H1 (cell line): ENCODE measurements at regions not wholly inside any gene's neighbourhood (a gene's known extent, or its start where the extent isn't known, plus 50 kb on each side); places are given as distances from the start of the nearest gene placed in this dataset.

Source experiments
- CTCF ChIA-PET: fragments of 300-600 bp; sonication (Branson Sonifier 250); formaldehyde crosslinking; loops from one replicate; lab custom pipeline; 2021; ENCODE audit not compliant: partially characterized antibody; lab: Charles Lee
- POLR2A ChIA-PET: fragments of 300-600 bp; sonication (Branson Sonifier 250); formaldehyde crosslinking; loops from one replicate; lab custom pipeline; 2021; ENCODE audit warnings: inconsistent platforms; ENCODE audit not compliant: partially characterized antibody; lab: Charles Lee
- DNase-seq, 2 experiments: peaks; one replicate each; pipeline versions ENCODE4 v3.0.0 to v3.0.0-alpha.2; 2010 to 2022; ENCODE audit warnings: low spot score in 2 of 2, low read depth in 1 of 2, mixed read lengths in 1 of 2
- FAIRE-seq: peaks from 2 replicates; lab custom pipeline; 2011; peaks lifted over from hg19 to GRCh38; lab: Jason Lieb, UNC
- H2AFZ ChIP-seq: 2 replicates; pipeline ENCODE4 v1.8.1; 2012; ENCODE audit warnings: low read length, inconsistent platforms
- H2AK5ac ChIP-seq: 2 replicates; pipeline ENCODE4 v1.6.1; 2013; ENCODE audit warnings: low read depth, low read length
- H2BK120ac ChIP-seq: replicated peaks from 2 replicates; pipeline ENCODE3; 2013; ENCODE audit warnings: low read depth, low read length, inconsistent platforms
- H2BK12ac ChIP-seq: 2 replicates; pipeline ENCODE4 v1.6.1; 2013; ENCODE audit warnings: low read depth, low read length
- H2BK15ac ChIP-seq: 2 replicates; pipeline ENCODE4 v1.6.1; 2013; ENCODE audit warnings: low read length
- H2BK20ac ChIP-seq: 2 replicates; pipeline ENCODE4 v1.6.1; 2013; ENCODE audit warnings: low read length
- H2BK5ac ChIP-seq: 2 replicates; pipeline ENCODE4 v1.6.1; 2013; ENCODE audit warnings: low read depth, low read length
- H3K14ac ChIP-seq: 2 replicates; pipeline ENCODE4 v1.6.1; 2013; ENCODE audit warnings: inconsistent platforms; ENCODE audit not compliant: insufficient read length
- H3K18ac ChIP-seq: 2 replicates; pipeline ENCODE4 v1.6.1; 2013; ENCODE audit warnings: low read length; ENCODE audit errors: extremely low read depth
- H3K23ac ChIP-seq: 2 replicates; pipeline ENCODE4 v1.6.1; 2013; ENCODE audit warnings: inconsistent platforms; ENCODE audit not compliant: insufficient read length
- H3K23me2 ChIP-seq: 2 replicates; pipeline ENCODE4 v1.6.1; 2013; ENCODE audit warnings: low read depth, low read length
- H3K27ac ChIP-seq: 2 replicates; pipeline ENCODE4 v1.6.1; 2011; ENCODE audit warnings: low read depth, low read length, inconsistent platforms
- H3K27me3 ChIP-seq, 4 experiments: replicated peaks in 1 of 4; 1 replicate in 1 of 4; 2 replicates in 3 of 4; pipeline versions ENCODE4 v1.6.1 to v1.8.1; 2011 to 2013; ENCODE audit warnings: low read length in 3 of 4, mild to moderate bottlenecking in 3 of 4, inconsistent platforms in 2 of 4, mixed read lengths in 2 of 4, moderate library complexity in 1 of 4; ENCODE audit not compliant: control insufficient read depth in 3 of 4, insufficient read depth in 3 of 4; ENCODE audit errors: extremely low read depth in 1 of 4
- H3K36me3 ChIP-seq, 4 experiments: 2 replicates each; pipeline versions ENCODE4 v1.6.1 to v1.8.1; 2011 to 2013; ENCODE audit warnings: mild to moderate bottlenecking in 4 of 4, low read length in 3 of 4, moderate library complexity in 2 of 4, control low read depth in 1 of 4, inconsistent platforms in 1 of 4; ENCODE audit not compliant: insufficient read depth in 4 of 4, control insufficient read depth in 2 of 4
- H3K4ac ChIP-seq: replicated peaks from 2 replicates; pipeline ENCODE3; 2013; ENCODE audit warnings: low read length, low read depth, mixed read lengths, inconsistent platforms; ENCODE audit not compliant: insufficient read length
- H3K4me1 ChIP-seq, 4 experiments: replicated peaks in 1 of 4; 1 replicate in 1 of 4; 2 replicates in 3 of 4; pipeline versions ENCODE4 v1.6.1 to v1.8.1; 2011 to 2013; ENCODE audit warnings: low read length in 3 of 4, inconsistent platforms in 2 of 4, mixed read lengths in 1 of 4; ENCODE audit not compliant: insufficient read depth in 4 of 4, control insufficient read depth in 3 of 4
- H3K4me2 ChIP-seq, 2 experiments: 2 replicates each; pipeline versions ENCODE4 v1.6.1 to v1.8.1; 2011 to 2013; ENCODE audit warnings: low read depth in 2 of 2, low read length in 2 of 2, control low read depth in 1 of 2, inconsistent platforms in 1 of 2, mild to moderate bottlenecking in 1 of 2; ENCODE audit not compliant: insufficient read depth in 1 of 2
- H3K4me3 ChIP-seq, 4 experiments: fragments of 200-600, 300-600 bp in 1 of 4; sonication (generic), shearing (Covaris generic), sonication (Bioruptor Twin) in 1 of 4; 2 replicates each; pipeline versions ENCODE4 v1.5.1 to v1.8.1; 2011 to 2016; ENCODE audit warnings: low read length in 4 of 4, low read depth in 3 of 4, control low read depth in 2 of 4, inconsistent platforms in 2 of 4, mild to moderate bottlenecking in 2 of 4, mixed read lengths in 1 of 4, moderate library complexity in 1 of 4; ENCODE audit not compliant: insufficient read depth in 2 of 4; ENCODE audit errors: extremely low read depth in 1 of 4
- H3K56ac ChIP-seq: replicated peaks from 2 replicates; pipeline ENCODE3; 2013; ENCODE audit warnings: low read depth, mild to moderate bottlenecking, mixed read lengths, low read length, inconsistent platforms; ENCODE audit not compliant: insufficient read length
- H3K79me1 ChIP-seq: 2 replicates; pipeline ENCODE4 v1.6.1; 2013; ENCODE audit warnings: low read depth, low read length, control low read depth
- H3K79me2 ChIP-seq, 2 experiments: 2 replicates each; pipeline versions ENCODE4 v1.6.1 to v1.8.1; 2012 to 2013; ENCODE audit warnings: low read length in 2 of 2, mild to moderate bottlenecking in 2 of 2, inconsistent platforms in 1 of 2; ENCODE audit not compliant: insufficient read depth in 2 of 2, control insufficient read depth in 1 of 2
- H3K9ac ChIP-seq, 4 experiments: replicated peaks in 1 of 4; 1 replicate in 1 of 4; 2 replicates in 3 of 4; pipeline versions ENCODE4 v1.6.1 to v1.8.1; 2011 to 2013; ENCODE audit warnings: low read depth in 3 of 4, low read length in 3 of 4, control low read depth in 2 of 4, mild to moderate bottlenecking in 2 of 4, moderate library complexity in 2 of 4, inconsistent platforms in 1 of 4; ENCODE audit errors: extremely low read depth in 1 of 4
- H3K9me3 ChIP-seq, 2 experiments: 2 replicates each; pipeline versions ENCODE4 v1.6.1 to v1.8.1; 2012 to 2013; ENCODE audit warnings: mild to moderate bottlenecking in 2 of 2, moderate library complexity in 2 of 2, control low read depth in 1 of 2, inconsistent platforms in 1 of 2, low read depth in 1 of 2, low read length in 1 of 2, mixed read lengths in 1 of 2; ENCODE audit not compliant: insufficient read depth in 2 of 2
- H4K20me1 ChIP-seq, 2 experiments: replicated peaks in 1 of 2; 2 replicates each; pipeline versions ENCODE3 to v1.8.1; 2011 to 2013; ENCODE audit warnings: inconsistent platforms in 2 of 2, low read length in 2 of 2, mild to moderate bottlenecking in 1 of 2; ENCODE audit not compliant: insufficient read depth in 2 of 2, control insufficient read depth in 1 of 2
- H4K5ac ChIP-seq: 2 replicates; pipeline ENCODE4 v1.6.1; 2013; ENCODE audit warnings: low read length, low read depth, mixed read lengths, inconsistent platforms; ENCODE audit not compliant: insufficient read length
- H4K8ac ChIP-seq: 2 replicates; pipeline ENCODE4 v1.8.0; 2013; ENCODE audit warnings: mild to moderate bottlenecking, moderate library complexity, low read length, inconsistent platforms; ENCODE audit not compliant: insufficient read depth; ENCODE audit errors: extremely low read depth
- H4K91ac ChIP-seq: replicated peaks from 2 replicates; pipeline ENCODE3; 2013; ENCODE audit warnings: low read length, mixed read lengths, inconsistent platforms; ENCODE audit not compliant: insufficient read length
- ASH2L ChIP-seq: fragments of 200-600, 300-600 bp; sonication (generic); IDR thresholded peaks from one replicate; pipeline ENCODE4 v1.7.1; 2017; ENCODE audit warnings: low read length
- BRCA1 ChIP-seq: IDR thresholded peaks from 2 replicates; pipeline ENCODE4 v1.6.1; 2012; ENCODE audit warnings: low read depth, low read length, improper control_type of control experiment
- FOSL1 ChIP-seq: IDR thresholded peaks from 2 replicates; pipeline ENCODE4 v1.6.1; 2011; ENCODE audit warnings: mild to moderate bottlenecking, low read depth, low read length, moderate library complexity; ENCODE audit not compliant: insufficient read depth
- HDAC2 ChIP-seq, 2 experiments: fragments of 300-600 bp in 1 of 2; sonication (generic) in 1 of 2; IDR thresholded peaks; 2 replicates each; pipeline ENCODE4 v1.6.1; 2011 to 2012; ENCODE audit warnings: low read depth in 2 of 2, low read length in 2 of 2, mild to moderate bottlenecking in 2 of 2, moderate library complexity in 2 of 2, borderline replicate concordance in 1 of 2, inconsistent platforms in 1 of 2
- JUND ChIP-seq: IDR thresholded peaks from 2 replicates; pipeline ENCODE4 v1.6.1; 2011; ENCODE audit warnings: mild to moderate bottlenecking, improper control_type of control experiment, low read length
- NANOG ChIP-seq: IDR thresholded peaks from 2 replicates; pipeline ENCODE4 v1.6.1; 2011; ENCODE audit warnings: low read length, low read depth, mild to moderate bottlenecking, inconsistent platforms; ENCODE audit not compliant: insufficient read depth, poor library complexity, severe bottlenecking
- NRF1 ChIP-seq: IDR thresholded peaks from 2 replicates; pipeline ENCODE4 v1.6.1; 2011; ENCODE audit warnings: mild to moderate bottlenecking, low read depth, low read length, improper control_type of control experiment
- RNF2 ChIP-seq: fragments of 200-900, 300-1000 bp; sonication (generic); IDR thresholded peaks from 2 replicates; pipeline ENCODE4 v1.7.1; 2016; ENCODE audit warnings: borderline replicate concordance, low read depth, mild to moderate bottlenecking, antibody characterized with exemption, low read length; ENCODE audit not compliant: poor library complexity, severe bottlenecking; ENCODE audit errors: missing control alignments
- SRF ChIP-seq: IDR thresholded peaks from 2 replicates; pipeline ENCODE4 v1.6.1; 2011; ENCODE audit warnings: mild to moderate bottlenecking, low read depth, low read length, moderate library complexity
- TAF7 ChIP-seq: optimal IDR thresholded peaks from 2 replicates; pipeline ENCODE3; 2011; ENCODE audit warnings: low read depth, mild to moderate bottlenecking, inconsistent platforms, low read length, moderate library complexity, borderline replicate concordance
- USF2 ChIP-seq: IDR thresholded peaks from 2 replicates; pipeline ENCODE4 v1.6.1; 2011; ENCODE audit warnings: low read length, improper control_type of control experiment
- WGBS, 2 experiments: shearing (Covaris generic) in 1 of 2; methylation state at CpG; one replicate each; pipeline versions ENCODE4 v1.1.6 to v1.1.7; 2013 to 2015; ENCODE audit warnings: low lambda C conversion rate in 2 of 2, mixed read lengths in 2 of 2, inconsistent platforms in 1 of 2, low coverage in 1 of 2, missing lambda C conversion rate in 1 of 2; ENCODE audit not compliant: insufficient replicate concordance in 2 of 2, insufficient coverage in 1 of 2, insufficient read length in 1 of 2; ENCODE audit errors: extremely low coverage in 1 of 2, missing lambda C conversion rate in 1 of 2; 5-methylcytosine and 5-hydroxymethylcytosine counted together

DNA sequence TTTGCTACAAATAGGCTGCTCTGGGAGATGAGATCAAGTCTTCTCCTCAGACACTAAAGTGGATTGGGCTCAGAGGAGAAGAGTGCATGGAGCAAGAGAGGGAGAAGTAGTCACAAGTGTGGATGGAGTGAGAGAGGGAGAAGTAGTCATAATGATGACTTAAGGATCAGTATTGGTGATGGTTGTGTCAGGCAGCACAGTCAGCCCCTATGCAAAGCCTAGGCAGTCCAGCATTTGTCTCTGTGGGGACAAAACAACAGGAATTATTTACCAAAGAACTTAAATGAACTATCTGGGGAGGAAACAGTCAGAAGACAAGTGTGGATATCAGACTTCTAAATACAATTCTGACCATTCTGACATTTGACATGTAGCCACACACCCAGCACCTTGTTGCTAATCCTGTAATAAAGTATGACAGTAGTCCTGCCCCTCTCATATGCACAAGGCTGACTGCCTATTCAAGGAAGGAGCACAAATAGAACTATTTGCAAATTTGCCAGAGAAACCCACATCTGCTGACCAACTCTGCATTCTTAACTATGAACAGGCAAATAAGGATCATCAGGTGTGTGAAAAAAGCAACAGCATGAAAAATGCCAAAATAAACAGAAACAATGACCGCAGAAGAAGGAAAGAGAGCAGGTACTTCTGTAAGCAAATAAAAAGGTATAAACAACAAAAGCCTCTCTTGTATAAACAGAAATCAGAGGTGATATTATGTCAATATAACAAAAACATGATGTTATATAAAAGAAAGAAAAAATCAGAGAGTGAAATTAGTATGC is 1597.9 kb upstream of the ACVR2A start:
- Histone ChIP-seq H3K27me3 (no peaks in the 10 kb centered on the region), H4K8ac (no peak overlapping the region), H2BK12ac (peak overlapping the region; percentile 22; the same call in 1 of the 2 replicates), H2BK15ac (0 out of 2 replicates have a peak overlapping the region, but pooled peaks have one; percentile 32), H3K36me3 (no peaks in the 10 kb centered on the region), H3K4me2 (no peak overlapping the region), H2BK5ac (no peak overlapping the region), H3K4me3 (no peak overlapping the region), H2BK20ac (0 out of 2 replicates have a peak overlapping the region, but pooled peaks have one; percentile 17), H3K18ac (no peak overlapping the region), H4K20me1 (no peaks in the 10 kb centered on the region), H3K79me1 (no peaks in the 10 kb centered on the region), H2AK5ac (no peak overlapping the region), H3K27ac (no peak overlapping the region), H3K9me3 (no peaks in the 10 kb centered on the region), H3K79me2 (no peaks in the 10 kb centered on the region), H3K9ac (no peak overlapping the region), H2BK120ac (no peak overlapping the region), H4K5ac (no peak overlapping the region), H3K4me1 (peaks cover 0 to 4% (median 0%) of the 10 kb centered on the region in 4 experiments; a peak in 1 of 7 replicates), H4K91ac (no peak overlapping the region), H3K4ac (no peak overlapping the region), H3K14ac (no peak overlapping the region), H3K56ac (no peak overlapping the region), H2AFZ (peak overlapping the region; percentile 90), H3K23me2 (no peaks in the 10 kb centered on the region), H3K23ac (no peak overlapping the region)
- ChIA-PET POLR2A (no interaction called here), CTCF (interaction anchor here (0.9 kb wide), 1 partner anchor 1540 kb away, joined by 3 read pairs; no protein-coding TSS in a partner anchor)
- FAIRE-seq: no peak
- WGBS, 2 experiments: 0% methylated on average over 1 of the region's 1 CpG; no CpG with 5 or more reads in 1 of the 2 experiments
- DNase-seq: no peak
- TF ChIP-seq ASH2L (no peak), BRCA1 (no peak), TAF7 (no peak), HDAC2 (IDR thresholded peaks at IDR 0.05; ENCODE audit: borderline replicate concordance in 1 of 2, low read depth in 2 of 2, low read length in 2 of 2) (no peak), JUND (no peak), NANOG (no peak), RNF2 (no peak), NRF1 (no peak), SRF (no peak), USF2 (no peak), FOSL1 (no peak)
